ENCODE measurements at regions not wholly inside any gene's neighbourhood (a gene's known extent, or its start where the extent isn't known, plus 50 kb on each side); places are given as distances from the start of the nearest gene placed in this dataset.

DNA sequence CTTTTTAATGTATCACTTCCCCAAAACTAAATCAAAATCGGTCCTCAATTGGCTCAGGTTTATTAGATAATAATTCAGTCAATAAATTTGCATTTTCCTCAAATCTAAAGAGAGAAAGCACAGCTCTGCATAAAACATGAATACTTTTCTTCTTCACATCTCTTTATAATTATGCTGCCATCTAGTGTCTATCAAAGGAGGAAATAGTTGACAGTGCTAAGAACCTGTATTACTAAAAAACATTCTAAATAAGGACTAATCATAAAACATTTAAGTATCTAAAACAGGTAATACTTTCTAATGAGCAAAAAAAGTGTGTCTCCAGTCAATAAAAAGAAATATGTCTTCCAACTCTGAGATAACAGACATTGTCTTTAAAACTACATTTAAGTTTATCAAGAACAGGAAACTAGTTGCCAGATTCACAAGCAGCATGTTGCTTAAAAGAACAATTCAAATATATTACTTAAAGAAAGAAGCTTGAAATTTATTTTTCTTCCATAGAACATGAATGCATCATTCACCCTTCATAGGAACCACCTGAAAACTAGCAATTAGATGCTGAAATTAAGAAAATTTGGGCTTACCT, 56.5 kb upstream of the DST start:
- no peak overlapping the region for H3K4me3 ChIP-seq (ENCODE audit: low read depth, low read length)
- DNase-seq (ENCODE audit: low read depth), result no peak
- TF ChIP-seq, protein P1, sequence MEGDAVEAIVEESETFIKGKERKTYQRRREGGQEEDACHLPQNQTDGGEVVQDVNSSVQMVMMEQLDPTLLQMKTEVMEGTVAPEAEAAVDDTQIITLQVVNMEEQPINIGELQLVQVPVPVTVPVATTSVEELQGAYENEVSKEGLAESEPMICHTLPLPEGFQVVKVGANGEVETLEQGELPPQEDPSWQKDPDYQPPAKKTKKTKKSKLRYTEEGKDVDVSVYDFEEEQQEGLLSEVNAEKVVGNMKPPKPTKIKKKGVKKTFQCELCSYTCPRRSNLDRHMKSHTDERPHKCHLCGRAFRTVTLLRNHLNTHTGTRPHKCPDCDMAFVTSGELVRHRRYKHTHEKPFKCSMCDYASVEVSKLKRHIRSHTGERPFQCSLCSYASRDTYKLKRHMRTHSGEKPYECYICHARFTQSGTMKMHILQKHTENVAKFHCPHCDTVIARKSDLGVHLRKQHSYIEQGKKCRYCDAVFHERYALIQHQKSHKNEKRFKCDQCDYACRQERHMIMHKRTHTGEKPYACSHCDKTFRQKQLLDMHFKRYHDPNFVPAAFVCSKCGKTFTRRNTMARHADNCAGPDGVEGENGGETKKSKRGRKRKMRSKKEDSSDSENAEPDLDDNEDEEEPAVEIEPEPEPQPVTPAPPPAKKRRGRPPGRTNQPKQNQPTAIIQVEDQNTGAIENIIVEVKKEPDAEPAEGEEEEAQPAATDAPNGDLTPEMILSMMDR (conservative IDR thresholded peaks at IDR 0.05; ENCODE audit: low read depth, low read length), result peak; percentile 52

DNA sequence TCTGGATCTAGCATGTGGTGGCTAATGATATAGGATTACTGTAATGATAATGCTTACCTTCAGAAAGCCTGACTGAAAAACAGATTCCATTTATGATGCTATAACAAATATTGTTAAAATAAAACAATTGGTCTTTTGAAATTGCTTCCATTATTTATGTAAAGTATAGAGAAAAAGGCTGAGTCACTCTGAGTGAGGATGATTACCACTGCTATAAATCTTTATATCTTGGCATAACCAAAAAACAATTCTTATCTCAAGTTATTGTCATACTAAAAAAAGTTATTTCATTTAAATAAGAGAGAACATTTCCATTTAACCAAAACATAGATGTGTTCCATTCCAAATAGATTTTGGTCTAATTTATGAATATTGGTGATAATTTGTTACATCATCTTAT, 53.0 kb upstream of the DST start:
- DNase-seq (ENCODE audit: low read depth), result no peak
- no peak overlapping the region for H3K4me3 ChIP-seq (ENCODE audit: low read depth, low read length)
- TF ChIP-seq, protein P1 (conservative IDR thresholded peaks at IDR 0.05; ENCODE audit: low read depth, low read length), result no peak

DNA sequence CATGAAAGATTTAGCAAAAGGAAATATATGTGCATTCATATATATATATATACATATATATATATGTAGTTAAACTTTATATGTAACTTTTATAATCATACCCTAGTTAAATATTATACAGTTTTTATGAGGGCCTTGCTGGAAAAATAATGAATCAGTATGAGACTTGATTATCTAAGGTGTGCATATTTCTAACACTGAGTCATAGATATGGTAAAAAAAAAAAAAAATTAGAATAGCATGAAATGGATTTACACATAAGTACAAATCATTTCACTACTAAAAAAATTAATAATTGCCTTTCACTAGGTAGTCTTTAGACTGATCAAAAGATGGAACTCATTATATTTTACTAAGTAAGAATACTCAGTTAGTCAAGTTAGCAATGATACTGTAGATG, 51.3 kb upstream of the DST start:
- H3K4me3 ChIP-seq (ENCODE audit: low read depth, low read length), result no peak overlapping the region
- TF ChIP-seq, protein P1 (conservative IDR thresholded peaks at IDR 0.05; ENCODE audit: low read depth, low read length), result no peak
- no peak for DNase-seq (ENCODE audit: low read depth)

DNA sequence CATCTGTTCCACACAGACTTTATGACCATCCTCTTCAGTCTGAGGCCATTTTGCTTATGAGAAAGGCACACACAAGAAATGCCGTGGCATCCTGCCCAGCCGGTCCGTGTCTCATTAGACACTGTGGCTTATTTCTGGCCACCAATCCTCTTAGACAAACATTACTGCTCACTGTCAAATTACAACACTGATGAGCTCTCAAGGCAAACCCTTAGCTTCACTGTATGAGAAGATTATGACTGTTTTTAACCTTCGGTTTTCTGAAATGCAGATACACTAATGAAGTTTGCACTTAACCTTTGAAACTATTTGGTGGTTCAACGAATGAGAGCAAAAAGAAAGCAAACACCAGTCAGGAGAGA, 50.5 kb upstream of the DST start:
- peak overlapping the region; percentile 46 for H3K4me3 ChIP-seq (ENCODE audit: low read depth, low read length)
- peak; percentile 61 for DNase-seq (ENCODE audit: low read depth)
- TF ChIP-seq, protein P1 (conservative IDR thresholded peaks at IDR 0.05; ENCODE audit: low read depth, low read length), result no peak

DNA sequence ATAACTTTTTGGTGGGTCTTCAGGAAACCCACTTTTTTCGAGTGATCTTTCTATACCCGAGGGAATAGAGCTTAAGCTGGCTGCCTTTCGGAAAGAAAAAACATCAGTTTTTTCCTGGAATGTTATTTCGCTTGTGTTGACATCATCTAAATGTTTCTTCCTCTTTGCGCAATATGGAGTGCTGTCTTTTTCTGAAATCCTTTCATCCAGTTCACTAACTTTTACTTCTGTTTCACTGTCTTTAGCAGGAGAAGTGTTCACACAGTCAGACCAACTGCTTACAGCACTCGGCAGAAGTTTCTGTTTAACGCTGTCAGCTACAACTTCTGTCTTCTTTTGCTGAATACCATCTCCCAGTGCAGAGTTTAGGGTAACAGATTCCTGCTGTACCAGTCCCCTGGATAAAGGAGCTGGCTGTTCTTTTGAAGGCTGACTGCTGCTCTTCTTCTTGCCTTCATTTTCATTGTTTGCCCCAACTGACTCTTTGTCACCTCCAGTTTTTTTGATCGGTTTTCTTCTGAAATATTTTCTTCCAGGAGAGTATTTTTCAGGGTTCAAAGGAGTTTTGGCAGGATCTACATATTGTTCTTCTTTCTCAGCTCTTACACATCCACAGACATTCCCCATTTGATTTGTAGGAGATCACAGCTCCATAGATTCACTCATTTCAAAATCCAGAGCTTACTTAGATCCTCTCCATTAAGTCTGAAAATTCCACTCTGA, 50.0 kb upstream of the DST start:
- TF ChIP-seq, protein P1 (conservative IDR thresholded peaks at IDR 0.05; ENCODE audit: low read depth, low read length), result no peak
- H3K4me3 ChIP-seq (ENCODE audit: low read depth, low read length), result peak overlapping the region; percentile 46
- peak; percentile 79 for DNase-seq (ENCODE audit: low read depth)

Data from epithelial cell of proximal tubule (primary cell).